ENCODE measurements at regions not wholly inside any gene's neighbourhood (a gene's known extent, or its start where the extent isn't known, plus 50 kb on each side); places are given as distances from the start of the nearest gene placed in this dataset.

DNA sequence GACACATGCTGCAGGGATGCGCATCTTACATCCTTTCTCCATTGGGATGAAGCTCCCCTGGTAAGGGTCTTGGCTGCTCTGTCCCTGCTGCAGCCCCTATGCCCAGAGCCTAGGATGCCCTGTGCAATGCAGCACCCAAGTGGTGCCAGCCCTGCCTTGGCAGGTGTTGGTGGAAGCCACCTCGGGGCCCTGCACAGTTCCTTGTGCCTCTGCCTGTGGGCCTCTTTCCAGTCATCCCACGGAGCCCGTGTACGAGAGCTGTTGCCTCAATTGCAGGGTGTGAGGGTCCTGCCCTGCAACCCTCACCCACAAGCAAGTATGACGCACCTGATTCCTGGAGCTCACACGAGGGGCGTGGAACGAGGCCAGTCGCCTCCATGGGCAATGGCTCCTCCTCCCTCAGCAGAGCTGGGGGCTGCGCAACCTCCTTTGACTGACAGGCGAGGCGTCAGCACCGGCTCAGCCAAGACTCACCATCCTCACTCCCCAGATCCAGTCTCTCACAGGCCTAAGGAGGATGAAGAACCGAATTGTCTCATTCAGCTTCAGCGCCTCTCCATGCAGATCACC, 719.6 kb downstream of the BRD1 start:
- no peaks in the 10 kb centered on the region for H3K9me3 ChIP-seq (ENCODE audit: control insufficient read depth in 5 of 5, low read length in 5 of 5)
- no peak overlapping the region for H3K9ac ChIP-seq (ENCODE audit: low read length in 5 of 5)
- H3K27me3 ChIP-seq (ENCODE audit: control insufficient read depth in 5 of 5, insufficient read depth in 4 of 5, low read length in 5 of 5): peaks cover 8 to 53% (median 39%) of the 10 kb centered on the region in 5 donors
- no peaks in the 10 kb centered on the region for H3K4me1 ChIP-seq (ENCODE audit: control insufficient read depth in 5 of 5, insufficient read depth in 5 of 5, low read length in 5 of 5)
- H3K36me3 ChIP-seq (ENCODE audit: control insufficient read depth in 5 of 5, insufficient read depth in 5 of 5, low read length in 5 of 5): no peaks in the 10 kb centered on the region
- H3K4me3 ChIP-seq (ENCODE audit: low read depth in 1 of 5, low read length in 5 of 5): no peak overlapping the region
- no peak overlapping the region for H3K27ac ChIP-seq (ENCODE audit: low read depth, low read length)

GRCh38 chr22:49107561-49107960, 720.1 kb downstream of the BRD1 start:
- H3K9ac ChIP-seq (ENCODE audit: low read length in 5 of 5): no peak overlapping the region
- peaks cover 8 to 50% (median 39%) of the 10 kb centered on the region in 5 donors for H3K27me3 ChIP-seq (ENCODE audit: control insufficient read depth in 5 of 5, insufficient read depth in 4 of 5, low read length in 5 of 5)
- no peak overlapping the region for H3K27ac ChIP-seq (ENCODE audit: low read depth, low read length)
- no peaks in the 10 kb centered on the region for H3K4me1 ChIP-seq (ENCODE audit: control insufficient read depth in 5 of 5, insufficient read depth in 5 of 5, low read length in 5 of 5)
- H3K36me3 ChIP-seq (ENCODE audit: control insufficient read depth in 5 of 5, insufficient read depth in 5 of 5, low read length in 5 of 5): no peaks in the 10 kb centered on the region
- no peaks in the 10 kb centered on the region for H3K9me3 ChIP-seq (ENCODE audit: control insufficient read depth in 5 of 5, low read length in 5 of 5)
- H3K4me3 ChIP-seq (ENCODE audit: low read depth in 1 of 5, low read length in 5 of 5): no peak overlapping the region

DNA sequence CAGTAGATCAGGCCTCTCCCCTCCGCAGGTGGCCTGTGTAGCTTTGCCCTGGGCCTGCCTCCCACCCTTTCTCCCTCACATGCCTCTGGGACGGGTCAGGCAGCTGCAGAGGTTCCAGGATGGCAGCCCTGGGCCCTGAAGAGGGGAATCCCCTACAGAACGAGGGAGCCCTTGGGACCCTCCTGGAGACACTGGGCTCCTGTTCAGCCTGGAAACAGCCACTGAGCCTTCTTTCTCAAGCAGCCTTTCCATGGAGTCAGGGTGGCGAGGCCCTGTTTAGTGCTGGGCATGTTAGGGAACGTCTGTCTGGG, 720.9 kb downstream of the BRD1 start:
- Histone ChIP-seq H3K4me3 (ENCODE audit: low read depth in 1 of 5, low read length in 5 of 5) (no peak overlapping the region), H3K27me3 (ENCODE audit: control insufficient read depth in 5 of 5, insufficient read depth in 4 of 5, low read length in 5 of 5) (peaks cover 14 to 53% (median 39%) of the 10 kb centered on the region in 5 donors), H3K36me3 (ENCODE audit: control insufficient read depth in 5 of 5, insufficient read depth in 5 of 5, low read length in 5 of 5) (no peaks in the 10 kb centered on the region), H3K27ac (ENCODE audit: low read depth, low read length) (no peak overlapping the region), H3K9me3 (ENCODE audit: control insufficient read depth in 5 of 5, low read length in 5 of 5) (no peaks in the 10 kb centered on the region), H3K4me1 (ENCODE audit: control insufficient read depth in 5 of 5, insufficient read depth in 5 of 5, low read length in 5 of 5) (no peaks in the 10 kb centered on the region), H3K9ac (ENCODE audit: low read length in 5 of 5) (no peak overlapping the region)

GRCh38 chr22:49106096-49106841, 721.4 kb downstream of the BRD1 start:
- H3K36me3 ChIP-seq (ENCODE audit: control insufficient read depth in 5 of 5, insufficient read depth in 5 of 5, low read length in 5 of 5): no peaks in the 10 kb centered on the region
- no peak overlapping the region for H3K4me3 ChIP-seq (ENCODE audit: low read depth in 1 of 5, low read length in 5 of 5)
- H3K27ac ChIP-seq (ENCODE audit: low read depth, low read length): no peak overlapping the region
- peaks cover 16 to 55% (median 40%) of the 10 kb centered on the region in 5 donors for H3K27me3 ChIP-seq (ENCODE audit: control insufficient read depth in 5 of 5, insufficient read depth in 4 of 5, low read length in 5 of 5)
- no peaks in the 10 kb centered on the region for H3K9me3 ChIP-seq (ENCODE audit: control insufficient read depth in 5 of 5, low read length in 5 of 5)
- no peaks in the 10 kb centered on the region for H3K4me1 ChIP-seq (ENCODE audit: control insufficient read depth in 5 of 5, insufficient read depth in 5 of 5, low read length in 5 of 5)
- no peak overlapping the region for H3K9ac ChIP-seq (ENCODE audit: low read length in 5 of 5)

- Histone ChIP-seq H3K4me3 (ENCODE audit: low read depth in 1 of 5, low read length in 5 of 5) (no peak overlapping the region), H3K36me3 (ENCODE audit: control insufficient read depth in 5 of 5, insufficient read depth in 5 of 5, low read length in 5 of 5) (no peaks in the 10 kb centered on the region), H3K9me3 (ENCODE audit: control insufficient read depth in 5 of 5, low read length in 5 of 5) (no peaks in the 10 kb centered on the region), H3K27ac (ENCODE audit: low read depth, low read length) (no peak overlapping the region), H3K27me3 (ENCODE audit: control insufficient read depth in 5 of 5, insufficient read depth in 4 of 5, low read length in 5 of 5) (peaks cover 27 to 66% (median 51%) of the 10 kb centered on the region in 5 donors), H3K4me1 (ENCODE audit: control insufficient read depth in 5 of 5, insufficient read depth in 5 of 5, low read length in 5 of 5) (no peaks in the 10 kb centered on the region), H3K9ac (ENCODE audit: low read length in 5 of 5) (no peak overlapping the region)
Observed at GRCh38 chr22:49104434-49104833, 723.2 kb downstream of the BRD1 start.

GRCh38 chr22:49103314-49104059, 724.2 kb downstream of the BRD1 start:
- Histone ChIP-seq H3K4me3 (ENCODE audit: low read depth in 1 of 5, low read length in 5 of 5) (no peak overlapping the region), H3K9me3 (ENCODE audit: control insufficient read depth in 5 of 5, low read length in 5 of 5) (no peaks in the 10 kb centered on the region), H3K9ac (ENCODE audit: low read length in 5 of 5) (no peak overlapping the region), H3K4me1 (ENCODE audit: control insufficient read depth in 5 of 5, insufficient read depth in 5 of 5, low read length in 5 of 5) (no peaks in the 10 kb centered on the region), H3K27ac (ENCODE audit: low read depth, low read length) (no peak overlapping the region), H3K27me3 (ENCODE audit: control insufficient read depth in 5 of 5, insufficient read depth in 4 of 5, low read length in 5 of 5) (peaks cover 30 to 64% (median 45%) of the 10 kb centered on the region in 5 donors), H3K36me3 (ENCODE audit: control insufficient read depth in 5 of 5, insufficient read depth in 5 of 5, low read length in 5 of 5) (no peaks in the 10 kb centered on the region)

DNA sequence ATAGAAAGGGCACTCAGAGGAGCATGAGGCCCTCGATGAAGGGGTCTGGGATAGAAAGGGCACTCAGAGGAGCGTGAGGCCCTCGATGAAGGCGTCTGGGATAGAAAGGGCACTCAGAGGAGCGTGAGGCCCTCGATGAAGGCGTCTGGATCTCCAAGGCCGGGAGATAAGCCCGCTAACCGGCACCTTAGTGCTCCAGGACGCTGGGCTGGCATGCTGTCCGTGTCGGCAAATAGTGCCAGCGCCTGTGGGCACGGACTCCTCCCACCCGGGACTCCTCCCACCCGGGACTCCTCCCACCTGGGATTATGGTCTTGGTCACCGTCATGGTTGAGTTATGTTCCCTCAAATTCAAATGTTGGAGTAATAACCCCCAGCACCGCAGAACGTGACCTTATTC, 725.3 kb downstream of the BRD1 start:
- no peak overlapping the region for H3K9ac ChIP-seq (ENCODE audit: low read length in 5 of 5)
- no peaks in the 10 kb centered on the region for H3K9me3 ChIP-seq (ENCODE audit: control insufficient read depth in 5 of 5, low read length in 5 of 5)
- H3K4me1 ChIP-seq (ENCODE audit: control insufficient read depth in 5 of 5, insufficient read depth in 5 of 5, low read length in 5 of 5): no peaks in the 10 kb centered on the region
- H3K27me3 ChIP-seq (ENCODE audit: control insufficient read depth in 5 of 5, insufficient read depth in 4 of 5, low read length in 5 of 5): peaks cover 24 to 66% (median 38%) of the 10 kb centered on the region in 5 donors
- no peak overlapping the region for H3K27ac ChIP-seq (ENCODE audit: low read depth, low read length)
- H3K36me3 ChIP-seq (ENCODE audit: control insufficient read depth in 5 of 5, insufficient read depth in 5 of 5, low read length in 5 of 5): no peaks in the 10 kb centered on the region
- H3K4me3 ChIP-seq (ENCODE audit: low read depth in 1 of 5, low read length in 5 of 5): no peak overlapping the region

- H3K4me3 ChIP-seq (ENCODE audit: low read depth in 1 of 5, low read length in 5 of 5): no peak overlapping the region
- no peaks in the 10 kb centered on the region for H3K4me1 ChIP-seq (ENCODE audit: control insufficient read depth in 5 of 5, insufficient read depth in 5 of 5, low read length in 5 of 5)
- peaks cover 21 to 61% (median 37%) of the 10 kb centered on the region in 5 donors for H3K27me3 ChIP-seq (ENCODE audit: control insufficient read depth in 5 of 5, insufficient read depth in 4 of 5, low read length in 5 of 5)
- H3K9me3 ChIP-seq (ENCODE audit: control insufficient read depth in 5 of 5, low read length in 5 of 5): no peaks in the 10 kb centered on the region
- H3K9ac ChIP-seq (ENCODE audit: low read length in 5 of 5): no peak overlapping the region
- no peaks in the 10 kb centered on the region for H3K36me3 ChIP-seq (ENCODE audit: control insufficient read depth in 5 of 5, insufficient read depth in 5 of 5, low read length in 5 of 5)
- H3K27ac ChIP-seq (ENCODE audit: low read depth, low read length): no peak overlapping the region
Observed at GRCh38 chr22:49101873-49102272, 725.8 kb downstream of the BRD1 start.

GRCh38 chr22:49101225-49101624, 726.4 kb downstream of the BRD1 start:
- no peak overlapping the region for H3K4me3 ChIP-seq (ENCODE audit: low read depth in 1 of 5, low read length in 5 of 5)
- H3K27me3 ChIP-seq (ENCODE audit: control insufficient read depth in 5 of 5, insufficient read depth in 4 of 5, low read length in 5 of 5): peaks cover 16 to 56% (median 33%) of the 10 kb centered on the region in 5 donors
- H3K9ac ChIP-seq (ENCODE audit: low read length in 5 of 5): no peak overlapping the region
- H3K36me3 ChIP-seq (ENCODE audit: control insufficient read depth in 5 of 5, insufficient read depth in 5 of 5, low read length in 5 of 5): no peaks in the 10 kb centered on the region
- no peaks in the 10 kb centered on the region for H3K9me3 ChIP-seq (ENCODE audit: control insufficient read depth in 5 of 5, low read length in 5 of 5)
- no peak overlapping the region for H3K27ac ChIP-seq (ENCODE audit: low read depth, low read length)
- H3K4me1 ChIP-seq (ENCODE audit: control insufficient read depth in 5 of 5, insufficient read depth in 5 of 5, low read length in 5 of 5): no peaks in the 10 kb centered on the region

- peaks cover 0 to 4% (median 0%) of the 10 kb centered on the region in 5 donors for H3K4me1 ChIP-seq (ENCODE audit: control insufficient read depth in 5 of 5, insufficient read depth in 5 of 5, low read length in 5 of 5)
- no peak overlapping the region for H3K4me3 ChIP-seq (ENCODE audit: low read depth in 1 of 5, low read length in 5 of 5)
- H3K27ac ChIP-seq (ENCODE audit: low read depth, low read length): no peak overlapping the region
Observed at GRCh38 chr22:49100773-49101172, 726.9 kb downstream of the BRD1 start.

More at GRCh38 chr22:49100773-49101172, 726.9 kb downstream of the BRD1 start:
- no peaks in the 10 kb centered on the region for H3K36me3 ChIP-seq (ENCODE audit: control insufficient read depth in 5 of 5, insufficient read depth in 5 of 5, low read length in 5 of 5)
- no peak overlapping the region for H3K9ac ChIP-seq (ENCODE audit: low read length in 5 of 5)
- H3K27me3 ChIP-seq (ENCODE audit: control insufficient read depth in 5 of 5, insufficient read depth in 4 of 5, low read length in 5 of 5): peaks cover 13 to 56% (median 33%) of the 10 kb centered on the region in 5 donors
- H3K9me3 ChIP-seq (ENCODE audit: control insufficient read depth in 5 of 5, low read length in 5 of 5): peaks cover 0 to 3% (median 0%) of the 10 kb centered on the region in 5 donors
